Liver (tissue), 3 donors: ENCODE measurements at regions not wholly inside any gene's neighbourhood (a gene's known extent, or its start where the extent isn't known, plus 50 kb on each side); places are given as distances from the start of the nearest gene placed in this dataset.

ENCODE experiments used
- EGR1 ChIP-seq, 2 donors: IDR thresholded peaks; 2 replicates each; pipeline ENCODE4 v1.6.1; 2016 to 2018; ENCODE audit warnings: antibody characterized with exemption in 2 of 2, low read depth in 2 of 2
- JUND ChIP-seq, 2 donors: IDR thresholded peaks; 2 replicates each; pipeline ENCODE4 v1.6.1; 2016; ENCODE audit warnings: antibody characterized with exemption in 2 of 2
- MAX ChIP-seq: IDR thresholded peaks from 2 replicates; pipeline ENCODE4 v1.6.1; 2016; ENCODE audit warnings: antibody characterized with exemption
- RAD21 ChIP-seq, 2 donors: IDR thresholded peaks; 2 replicates each; pipeline ENCODE4 v1.6.1; 2016; ENCODE audit warnings: antibody characterized with exemption in 2 of 2, mild to moderate bottlenecking in 2 of 2
- SP1 ChIP-seq: IDR thresholded peaks from 2 replicates; pipeline ENCODE4 v1.6.1; 2018; ENCODE audit warnings: antibody characterized with exemption, mild to moderate bottlenecking
- TAF1 ChIP-seq: conservative IDR thresholded peaks from 2 replicates; pipeline ENCODE4 v1.6.1; 2016; ENCODE audit warnings: antibody characterized with exemption, mild to moderate bottlenecking
- TF ChIP-seq, protein P1 (sequence below): fragments of 150-350 bp; IDR thresholded peaks from 2 replicates; pipeline ENCODE4 v1.5.1; 2017; ENCODE audit warnings: improper control_type of control experiment, low read depth, low read length; ENCODE audit not compliant: missing input control
- TF ChIP-seq, protein P2 (sequence below): IDR thresholded peaks from 2 replicates; pipeline ENCODE4 v1.6.1; 2016; ENCODE audit warnings: antibody characterized with exemption
- donor health status: healthy.
- donor health status: healthy.

DNA sequence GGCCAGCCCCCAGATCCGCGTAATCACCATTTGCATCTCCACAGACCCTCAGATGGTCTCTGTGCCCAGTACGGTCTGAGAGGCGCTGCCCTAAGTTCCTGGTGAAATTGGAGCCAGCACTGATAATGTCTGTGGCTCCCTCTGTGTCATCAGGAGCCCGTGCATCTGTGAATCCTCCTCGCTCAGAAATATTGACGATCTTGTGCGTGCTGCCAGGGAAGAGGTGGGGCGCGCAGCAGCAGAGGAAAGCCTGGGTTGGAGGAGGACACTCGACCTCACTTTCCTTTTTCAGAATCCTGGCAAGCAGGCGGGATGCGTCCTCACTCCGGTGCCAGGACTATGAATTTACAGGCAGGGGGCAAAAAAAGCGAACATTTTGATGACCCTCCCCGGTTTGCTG is 686.1 kb upstream of the SALL3 start:
- no peak for TF ChIP-seq RAD21 (IDR thresholded peaks at IDR 0.05)
- TF ChIP-seq, protein P1, sequence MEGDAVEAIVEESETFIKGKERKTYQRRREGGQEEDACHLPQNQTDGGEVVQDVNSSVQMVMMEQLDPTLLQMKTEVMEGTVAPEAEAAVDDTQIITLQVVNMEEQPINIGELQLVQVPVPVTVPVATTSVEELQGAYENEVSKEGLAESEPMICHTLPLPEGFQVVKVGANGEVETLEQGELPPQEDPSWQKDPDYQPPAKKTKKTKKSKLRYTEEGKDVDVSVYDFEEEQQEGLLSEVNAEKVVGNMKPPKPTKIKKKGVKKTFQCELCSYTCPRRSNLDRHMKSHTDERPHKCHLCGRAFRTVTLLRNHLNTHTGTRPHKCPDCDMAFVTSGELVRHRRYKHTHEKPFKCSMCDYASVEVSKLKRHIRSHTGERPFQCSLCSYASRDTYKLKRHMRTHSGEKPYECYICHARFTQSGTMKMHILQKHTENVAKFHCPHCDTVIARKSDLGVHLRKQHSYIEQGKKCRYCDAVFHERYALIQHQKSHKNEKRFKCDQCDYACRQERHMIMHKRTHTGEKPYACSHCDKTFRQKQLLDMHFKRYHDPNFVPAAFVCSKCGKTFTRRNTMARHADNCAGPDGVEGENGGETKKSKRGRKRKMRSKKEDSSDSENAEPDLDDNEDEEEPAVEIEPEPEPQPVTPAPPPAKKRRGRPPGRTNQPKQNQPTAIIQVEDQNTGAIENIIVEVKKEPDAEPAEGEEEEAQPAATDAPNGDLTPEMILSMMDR: no peak
- TF ChIP-seq, protein P2, sequence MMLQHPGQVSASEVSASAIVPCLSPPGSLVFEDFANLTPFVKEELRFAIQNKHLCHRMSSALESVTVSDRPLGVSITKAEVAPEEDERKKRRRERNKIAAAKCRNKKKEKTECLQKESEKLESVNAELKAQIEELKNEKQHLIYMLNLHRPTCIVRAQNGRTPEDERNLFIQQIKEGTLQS: no peak
- no peak for TF ChIP-seq EGR1 (IDR thresholded peaks at IDR 0.05; ENCODE audit: low read depth in 2 of 2)
- no peak for TF ChIP-seq TAF1
- no peak for TF ChIP-seq SP1
- TF ChIP-seq JUND (IDR thresholded peaks at IDR 0.05): no peak
- no peak for TF ChIP-seq MAX
